Liver (tissue), 8 donors: ENCODE measurements at regions not wholly inside any gene's neighbourhood (a gene's known extent, or its start where the extent isn't known, plus 50 kb on each side); places are given as distances from the start of the nearest gene placed in this dataset.
A peak's percentile ranks its signal among the peaks of the same experiment; 100 is the strongest.

Experiments used
- DNase-seq: peaks from one replicate; pipeline ENCODE4 v3.0.0-alpha.2; 2017; ENCODE audit warnings: low spot score
- H3K27ac ChIP-seq, 2 donors: one replicate each; pipeline ENCODE4 v1.7.0; 2013; ENCODE audit warnings: inconsistent platforms in 2 of 2, low read length in 2 of 2, control low read depth in 1 of 2, low read depth in 1 of 2, mild to moderate bottlenecking in 1 of 2
- H3K27me3 ChIP-seq, 4 donors: one replicate each; pipeline versions ENCODE4 v1.6.1 to v1.7.0; 2013; ENCODE audit warnings: low read length in 3 of 4, inconsistent platforms in 1 of 4, mild to moderate bottlenecking in 1 of 4, moderate library complexity in 1 of 4; ENCODE audit not compliant: control insufficient read depth in 4 of 4, insufficient read depth in 4 of 4
- H3K36me3 ChIP-seq, 4 donors: one replicate each; pipeline versions ENCODE4 v1.6.1 to v1.7.0; 2013; ENCODE audit warnings: low read length in 3 of 4, mild to moderate bottlenecking in 3 of 4, low read depth in 1 of 4, moderate library complexity in 1 of 4; ENCODE audit not compliant: control insufficient read depth in 4 of 4, insufficient read depth in 3 of 4
- H3K4me1 ChIP-seq, 4 donors: one replicate each; pipeline versions ENCODE4 v1.6.1 to v1.7.0; 2013; ENCODE audit warnings: low read length in 3 of 4, mild to moderate bottlenecking in 3 of 4, moderate library complexity in 1 of 4; ENCODE audit not compliant: control insufficient read depth in 4 of 4, insufficient read depth in 4 of 4
- H3K4me3 ChIP-seq, 3 donors: one replicate each; pipeline versions ENCODE4 v1.6.1 to v1.7.0; 2013; ENCODE audit warnings: low read length in 3 of 3, control low read depth in 1 of 3, low read depth in 1 of 3, mild to moderate bottlenecking in 1 of 3
- H3K9ac ChIP-seq, 2 donors: one replicate each; pipeline ENCODE4 v1.7.0; 2013; ENCODE audit warnings: low read length in 2 of 2, mild to moderate bottlenecking in 2 of 2, moderate library complexity in 2 of 2, control low read depth in 1 of 2, low read depth in 1 of 2
- H3K9me3 ChIP-seq, 4 donors: one replicate each; pipeline versions ENCODE4 v1.6.1 to v1.7.0; 2013; ENCODE audit warnings: low read length in 3 of 4; ENCODE audit not compliant: control insufficient read depth in 4 of 4
- ATF3 ChIP-seq: IDR thresholded peaks from 2 replicates; pipeline ENCODE4 v1.6.1; 2016; ENCODE audit warnings: antibody characterized with exemption
- CTCF ChIP-seq: fragments of 150-350 bp; IDR thresholded peaks from 2 replicates; pipeline ENCODE4 v1.5.1; 2017; ENCODE audit warnings: improper control_type of control experiment, low read depth, low read length; ENCODE audit not compliant: missing input control
- EGR1 ChIP-seq, 2 donors: IDR thresholded peaks; 2 replicates each; pipeline ENCODE4 v1.6.1; 2016 to 2018; ENCODE audit warnings: antibody characterized with exemption in 2 of 2, low read depth in 2 of 2
- FOXA1 ChIP-seq: IDR thresholded peaks from 2 replicates; pipeline ENCODE4 v1.6.1; 2016; ENCODE audit warnings: antibody characterized with exemption
- FOXA2 ChIP-seq: IDR thresholded peaks from 2 replicates; pipeline ENCODE4 v1.6.1; 2016; ENCODE audit warnings: antibody characterized with exemption
- GABPA ChIP-seq, 2 donors: IDR thresholded peaks in 1 of 2; conservative IDR thresholded peaks in 1 of 2; 2 replicates each; pipeline ENCODE4 v1.6.1; 2016; ENCODE audit warnings: antibody characterized with exemption in 2 of 2, mild to moderate bottlenecking in 1 of 2, moderate library complexity in 1 of 2
- HNF4A ChIP-seq, 2 donors: conservative IDR thresholded peaks; 2 replicates each; pipeline ENCODE4 v1.6.1; 2016; ENCODE audit warnings: antibody characterized with exemption in 2 of 2, mild to moderate bottlenecking in 2 of 2
- HNF4G ChIP-seq: IDR thresholded peaks from 2 replicates; pipeline ENCODE4 v1.6.1; 2016; ENCODE audit warnings: antibody characterized with exemption
- JUND ChIP-seq, 2 donors: IDR thresholded peaks; 2 replicates each; pipeline ENCODE4 v1.6.1; 2016; ENCODE audit warnings: antibody characterized with exemption in 2 of 2
- MAX ChIP-seq: IDR thresholded peaks from 2 replicates; pipeline ENCODE4 v1.6.1; 2016; ENCODE audit warnings: antibody characterized with exemption
- NR2F2 ChIP-seq: IDR thresholded peaks from 2 replicates; pipeline ENCODE4 v1.6.1; 2016; ENCODE audit warnings: antibody characterized with exemption
- RAD21 ChIP-seq, 2 donors: IDR thresholded peaks; 2 replicates each; pipeline ENCODE4 v1.6.1; 2016; ENCODE audit warnings: antibody characterized with exemption in 2 of 2, mild to moderate bottlenecking in 2 of 2
- REST ChIP-seq: IDR thresholded peaks from 2 replicates; pipeline ENCODE4 v1.6.1; 2016; ENCODE audit warnings: antibody characterized with exemption, mild to moderate bottlenecking
- RXRA ChIP-seq, 2 donors: IDR thresholded peaks; 2 replicates each; pipeline ENCODE4 v1.6.1; 2017 to 2018; ENCODE audit warnings: antibody characterized with exemption in 2 of 2, mild to moderate bottlenecking in 1 of 2
- TAF1 ChIP-seq: conservative IDR thresholded peaks from 2 replicates; pipeline ENCODE4 v1.6.1; 2016; ENCODE audit warnings: antibody characterized with exemption, mild to moderate bottlenecking
- YY1 ChIP-seq: IDR thresholded peaks from 2 replicates; pipeline ENCODE4 v1.6.1; 2016; ENCODE audit warnings: antibody characterized with exemption, mild to moderate bottlenecking
- ZBTB33 ChIP-seq: IDR thresholded peaks from 2 replicates; pipeline ENCODE4 v1.6.1; 2016; ENCODE audit warnings: antibody characterized with exemption
- WGBS: extraction: QIAGEN DNeasy Blood & Tissue Kit; methylation state at CpG from one replicate; pipeline ENCODE4 v1.1.7; 2013; 5-methylcytosine and 5-hydroxymethylcytosine counted together
- donor health status: healthy.
- donor health status: healthy.
- donor health status: healthy.
- donor health status: healthy.
- donor health status: healthy.

GRCh38 chr2:172340394-172340793 lies 87.0 kb upstream of the ITGA6 start:
- H3K27ac ChIP-seq = peak overlapping the region; percentile 75
- H3K9ac ChIP-seq = peak overlapping the region; percentile 33 to 63
- H3K4me1 ChIP-seq = peaks cover 0 to 25% (median 15%) of the 10 kb centered on the region in 4 donors

GRCh38 chr2:172342078-172342477 lies 85.3 kb upstream of the ITGA6 start:
- Histone ChIP-seq H3K9ac (no peak overlapping the region), H3K36me3 (no peaks in the 10 kb centered on the region), H3K27ac (no peak overlapping the region), H3K9me3 (peaks cover 0 to 3% (median 0%) of the 10 kb centered on the region in 4 donors), H3K4me3 (no peak overlapping the region), H3K4me1 (peaks cover 0 to 30% (median 15%) of the 10 kb centered on the region in 4 donors), H3K27me3 (no peaks in the 10 kb centered on the region)
- WGBS = 54% methylated on average over 3 of the region's 3 CpGs
- no peak for DNase-seq
- no peak for TF ChIP-seq GABPA (IDR thresholded peaks at IDR 0.05 in 1 of 2, conservative IDR thresholded peaks at IDR 0.05 in 1 of 2)
- TF ChIP-seq HNF4G = no peak
- TF ChIP-seq RXRA (IDR thresholded peaks at IDR 0.05) = no peak
- no peak for TF ChIP-seq YY1
- no peak for TF ChIP-seq JUND (IDR thresholded peaks at IDR 0.05)

More at GRCh38 chr2:172340394-172340793, 87.0 kb upstream of the ITGA6 start:
- no peak for DNase-seq
- 11% methylated on average over 4 of the region's 4 CpGs for WGBS
- TF ChIP-seq HNF4A (conservative IDR thresholded peaks at IDR 0.05) (no peak), ZBTB33 (no peak), EGR1 (IDR thresholded peaks at IDR 0.05; ENCODE audit: low read depth in 2 of 2) (no peak), ATF3 (no peak), FOXA2 (no peak), NR2F2 (no peak), JUND (IDR thresholded peaks at IDR 0.05) (no peak), MAX (no peak), TAF1 (no peak), YY1 (no peak), RXRA (IDR thresholded peaks at IDR 0.05) (no peak)
- no peaks in the 10 kb centered on the region for H3K36me3 ChIP-seq
- no peaks in the 10 kb centered on the region for H3K27me3 ChIP-seq
- H3K9me3 ChIP-seq = peaks cover 0 to 3% (median 0%) of the 10 kb centered on the region in 4 donors
- peak overlapping the region; percentile 29 to 54 (median 38) for H3K4me3 ChIP-seq

GRCh38 chr2:172342611-172343010 lies 84.8 kb upstream of the ITGA6 start:
- no peaks in the 10 kb centered on the region for H3K36me3 ChIP-seq
- no peaks in the 10 kb centered on the region for H3K27me3 ChIP-seq
- peaks cover 0 to 30% (median 15%) of the 10 kb centered on the region in 4 donors for H3K4me1 ChIP-seq
- WGBS = 91% methylated on average over 3 of the region's 3 CpGs
- no peak overlapping the region for H3K9ac ChIP-seq
- TF ChIP-seq RXRA (IDR thresholded peaks at IDR 0.05) = no peak
- no peak for TF ChIP-seq GABPA (IDR thresholded peaks at IDR 0.05 in 1 of 2, conservative IDR thresholded peaks at IDR 0.05 in 1 of 2)
- no peak for TF ChIP-seq EGR1 (IDR thresholded peaks at IDR 0.05; ENCODE audit: low read depth in 2 of 2)
- no peak for TF ChIP-seq ZBTB33
- TF ChIP-seq CTCF = no peak
- no peak for TF ChIP-seq RAD21 (IDR thresholded peaks at IDR 0.05)
- no peak for TF ChIP-seq ATF3
- TF ChIP-seq FOXA2 = no peak
- TF ChIP-seq FOXA1 = no peak
- no peak for TF ChIP-seq REST
- peaks cover 0 to 3% (median 0%) of the 10 kb centered on the region in 4 donors for H3K9me3 ChIP-seq
- no peak overlapping the region for H3K4me3 ChIP-seq
- no peak for DNase-seq
- no peak overlapping the region for H3K27ac ChIP-seq
